Pancreas (tissue), 10 donors: ENCODE measurements at regions not wholly inside any gene's neighbourhood (a gene's known extent, or its start where the extent isn't known, plus 50 kb on each side); places are given as distances from the start of the nearest gene placed in this dataset.

Experiments used
- ATAC-seq, 4 donors: fragments of 200-7000 bp; cut with Tn5 transposase; one replicate each; pipeline versions ENCODE4 v1.8.0 to v1.9.1; 2020; ENCODE audit warnings: mild to moderate bottlenecking in 4 of 4, moderate library complexity in 4 of 4
- DNase-seq, 6 donors: peaks; one replicate each; pipeline ENCODE4 v3.0.0-alpha.2; 2020
- FAIRE-seq: peaks from 2 replicates; lab custom pipeline; 2012; peaks lifted over from hg19 to GRCh38; lab: Jason Lieb, UNC
- H3K27ac ChIP-seq, 4 donors: fragments of 200-600 bp; sonication (generic); 1 replicate in 3 of 4; 2 replicates in 1 of 4; pipeline versions ENCODE4 v1.5.0 to v1.8.0; 2020
- H3K27me3 ChIP-seq, 4 donors: fragments of 200-600 bp; one replicate each; pipeline ENCODE4 v1.8.0; 2021
- H3K36me3 ChIP-seq, 3 donors: fragments of 200-600 bp; sonication (generic) in 1 of 3; one replicate each; pipeline versions ENCODE4 v1.5.0 to v1.8.0; 2020 to 2021
- H3K4me1 ChIP-seq, 3 donors: fragments of 200-600 bp; one replicate each; pipeline ENCODE4 v1.8.0; 2021
- H3K4me3 ChIP-seq, 4 donors: fragments of 200-600 bp; sonication (generic) in 2 of 4; one replicate each; pipeline versions ENCODE4 v1.5.0 to v1.8.0; 2020 to 2021
- H3K9me3 ChIP-seq, 4 donors: fragments of 200-600 bp; one replicate each; pipeline ENCODE4 v1.8.0; 2021
- CTCF ChIP-seq, 4 donors: fragments of 200-600 bp; sonication (generic) in 3 of 4; IDR thresholded peaks; one replicate each; pipeline versions ENCODE4 v1.5.0 to v1.8.0; 2021; ENCODE audit warnings: antibody characterized with exemption in 4 of 4
- WGBS, 2 donors: extraction: QIAGEN DNeasy Blood & Tissue Kit; methylation state at CpG; one replicate each; pipeline ENCODE4 v1.1.7; 2013; 5-methylcytosine and 5-hydroxymethylcytosine counted together
- intact Hi-C, 3 donors: fragments of 100-400 bp; cut with DNase I; formaldehyde crosslinking; loops; one replicate each; pipeline versions ENCODE4 v1.11.1 to v1.14.2; 2022
- donor health status: healthy with polysubstance abuse.
- donor health status: DM: no; HTN: no; CAD: no; lungs with moderate emphysema.
- donor health status: DM: no; HTN: no; CAD: no.
- donor health status: control.
- donor health status: control.
- donor health status: Bipolar disorder and iron deficiency.
- donor health status: DM: yes; HTN: yes; CAD: no.
- donor health status: DM: no; HTN: no; CAD: no.
- donor health status: DM: no; HTN: no; CAD: no.
- donor health status: DM: yes; HTN: yes; CAD: no.

GRCh38 chr4:177128306-177128705, 181.4 kb upstream of the NEIL3 start:
- Histone ChIP-seq H3K27ac (no peak overlapping the region), H3K36me3 (no peaks in the 10 kb centered on the region), H3K9me3 (no peaks in the 10 kb centered on the region), H3K4me3 (no peak overlapping the region), H3K4me1 (no peaks in the 10 kb centered on the region), H3K27me3 (no peaks in the 10 kb centered on the region)
- WGBS, 2 donors: 38 to 45% methylated on average over 1 of the region's 1 CpG
- TF ChIP-seq CTCF (IDR thresholded peaks at IDR 0.05): no peak
- ATAC-seq: no peak
- intact Hi-C loops: no loop called here
- no peak for DNase-seq
- FAIRE-seq: no peak

- Histone ChIP-seq H3K27me3 (no peaks in the 10 kb centered on the region), H3K4me3 (no peak overlapping the region), H3K36me3 (no peaks in the 10 kb centered on the region), H3K4me1 (no peaks in the 10 kb centered on the region), H3K9me3 (no peaks in the 10 kb centered on the region), H3K27ac (no peak overlapping the region)
- intact Hi-C loops: no loop called here
- no peak for TF ChIP-seq CTCF (IDR thresholded peaks at IDR 0.05)
- no peak for FAIRE-seq
- no peak for DNase-seq
- ATAC-seq: no peak
Measured at GRCh38 chr4:177131736-177132135, 177.9 kb upstream of the NEIL3 start.

- TF ChIP-seq CTCF (IDR thresholded peaks at IDR 0.05): no peak
- H3K27ac ChIP-seq: no peak overlapping the region
- no peak overlapping the region for H3K4me3 ChIP-seq
- ATAC-seq (no peak), FAIRE-seq (no peak), DNase-seq (no peak)
- intact Hi-C loops: no loop called here
- no peaks in the 10 kb centered on the region for H3K27me3 ChIP-seq
- no peaks in the 10 kb centered on the region for H3K4me1 ChIP-seq
- no peaks in the 10 kb centered on the region for H3K36me3 ChIP-seq
- peaks cover 0 to 2% (median 0%) of the 10 kb centered on the region in 4 donors for H3K9me3 ChIP-seq
Measured at GRCh38 chr4:177147668-177148067, 162.0 kb upstream of the NEIL3 start.

GRCh38 chr4:177155454-177155853, 154.2 kb upstream of the NEIL3 start:
- intact Hi-C loops: no loop called here
- no peaks in the 10 kb centered on the region for H3K36me3 ChIP-seq
- H3K9me3 ChIP-seq: no peaks in the 10 kb centered on the region
- H3K27me3 ChIP-seq: no peaks in the 10 kb centered on the region
- 72 to 83% methylated on average over 3 of the region's 3 CpGs for WGBS, 2 donors
- ATAC-seq: no peak
- no peaks in the 10 kb centered on the region for H3K4me1 ChIP-seq
- no peak overlapping the region for H3K27ac ChIP-seq
- FAIRE-seq: no peak
- TF ChIP-seq CTCF (IDR thresholded peaks at IDR 0.05): no peak
- no peak overlapping the region for H3K4me3 ChIP-seq
- no peak for DNase-seq

GRCh38 chr4:177159600-177159999, 150.1 kb upstream of the NEIL3 start:
- Histone ChIP-seq H3K36me3 (no peaks in the 10 kb centered on the region), H3K9me3 (no peaks in the 10 kb centered on the region), H3K27me3 (no peaks in the 10 kb centered on the region), H3K4me1 (no peaks in the 10 kb centered on the region), H3K27ac (no peak overlapping the region), H3K4me3 (no peak overlapping the region)
- WGBS, 2 donors: 58 to 71% methylated on average over 5 to 6 of the region's 6 CpGs
- intact Hi-C loops: no loop called here
- DNase-seq (no peak), FAIRE-seq (no peak), ATAC-seq (no peak)
- TF ChIP-seq CTCF (IDR thresholded peaks at IDR 0.05): no peak
